Skeletal muscle satellite cell (primary cell): ENCODE measurements at regions not wholly inside any gene's neighbourhood (a gene's known extent, or its start where the extent isn't known, plus 50 kb on each side); places are given as distances from the start of the nearest gene placed in this dataset.

Source experiments
- H3K27me3 ChIP-seq: 2 replicates; pipeline ENCODE4 v1.7.0; 2013; ENCODE audit warnings: low read length; ENCODE audit not compliant: control insufficient read depth, insufficient read depth
- H3K36me3 ChIP-seq: 2 replicates; pipeline ENCODE4 v1.7.0; 2013; ENCODE audit warnings: mild to moderate bottlenecking, control low read depth, low read length; ENCODE audit not compliant: insufficient read depth
- H3K4me1 ChIP-seq: 2 replicates; pipeline ENCODE4 v1.7.0; 2013; ENCODE audit warnings: low read length; ENCODE audit not compliant: control insufficient read depth, insufficient read depth
- H3K4me2 ChIP-seq: 2 replicates; pipeline ENCODE4 v1.7.0; 2013; ENCODE audit warnings: mild to moderate bottlenecking, low read length
- H3K4me3 ChIP-seq: 2 replicates; pipeline ENCODE4 v1.7.0; 2013; ENCODE audit warnings: low read length
- H3K9ac ChIP-seq: 2 replicates; pipeline ENCODE4 v1.7.0; 2013; ENCODE audit warnings: mild to moderate bottlenecking, low read depth, low read length, moderate library complexity
- H3K9me3 ChIP-seq: replicated peaks from 2 replicates; pipeline ENCODE4 v1.7.0; 2013; ENCODE audit warnings: mild to moderate bottlenecking, control low read depth, low read length

- Histone ChIP-seq H3K9ac (no peak overlapping the region), H3K4me1 (no peaks in the 10 kb centered on the region), H3K4me3 (no peak overlapping the region), H3K9me3 (peaks cover 5% of the 10 kb centered on the region), H3K4me2 (no peak overlapping the region), H3K36me3 (no peaks in the 10 kb centered on the region), H3K27me3 (no peaks in the 10 kb centered on the region)
These were observed 515.5 kb upstream of the NOX3 start for GRCh38 chr6:155970876-155971708.

DNA sequence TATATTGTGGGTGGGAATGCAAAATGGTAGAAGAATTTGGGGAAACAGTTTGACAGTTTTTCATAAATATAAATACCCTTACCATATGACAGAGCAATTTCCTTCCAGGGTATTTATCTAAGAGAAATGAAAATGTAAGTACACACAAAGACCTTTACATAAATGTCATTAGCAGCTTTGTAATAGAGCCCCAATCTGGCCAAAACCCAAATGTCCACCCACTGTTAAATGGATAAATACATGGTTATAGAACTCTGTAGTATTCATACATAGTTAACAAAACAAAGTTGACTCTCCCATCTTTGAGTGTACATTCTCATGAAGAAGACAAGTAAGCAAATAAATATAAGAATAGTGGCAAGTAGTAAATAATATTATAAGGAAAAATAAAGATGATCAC lies 514.8 kb upstream of the NOX3 start:
- Histone ChIP-seq H3K4me2 (no peak overlapping the region), H3K4me1 (no peaks in the 10 kb centered on the region), H3K4me3 (no peak overlapping the region), H3K36me3 (no peaks in the 10 kb centered on the region), H3K9me3 (peaks cover 5% of the 10 kb centered on the region), H3K27me3 (no peaks in the 10 kb centered on the region), H3K9ac (no peak overlapping the region)

- Histone ChIP-seq H3K4me1 (no peaks in the 10 kb centered on the region), H3K9me3 (peaks cover 5% of the 10 kb centered on the region), H3K4me3 (no peak overlapping the region), H3K27me3 (no peaks in the 10 kb centered on the region), H3K9ac (no peak overlapping the region), H3K4me2 (no peak overlapping the region), H3K36me3 (no peaks in the 10 kb centered on the region)
These were observed 513.3 kb upstream of the NOX3 start for GRCh38 chr6:155968921-155969320.

- no peak overlapping the region for H3K9ac ChIP-seq
- H3K27me3 ChIP-seq = no peaks in the 10 kb centered on the region
These were observed 511.7 kb upstream of the NOX3 start for GRCh38 chr6:155967322-155967721.

DNA sequence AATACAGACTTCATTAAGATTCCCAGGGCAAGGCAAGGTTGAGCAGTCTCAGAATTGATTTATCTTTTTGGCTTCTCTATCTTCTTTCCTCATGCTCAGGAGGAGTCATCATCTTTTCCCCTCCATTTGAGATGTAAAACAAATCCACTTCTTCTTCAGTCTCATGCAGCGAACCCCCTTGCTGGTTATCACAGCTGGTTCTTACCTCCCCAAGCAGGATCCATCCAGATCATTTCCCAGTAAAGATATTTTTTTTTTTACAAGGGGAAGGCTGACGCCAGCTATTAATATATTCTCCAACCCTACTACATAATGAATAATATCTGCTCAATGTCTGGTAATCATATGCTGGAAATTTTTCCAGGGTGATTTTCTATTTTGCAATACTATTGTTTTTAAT lies 508.9 kb upstream of the NOX3 start:
- peaks cover 8% of the 10 kb centered on the region for H3K9me3 ChIP-seq
- H3K4me1 ChIP-seq = no peaks in the 10 kb centered on the region
- no peaks in the 10 kb centered on the region for H3K27me3 ChIP-seq
- no peak overlapping the region for H3K9ac ChIP-seq
- no peak overlapping the region for H3K4me3 ChIP-seq
- H3K4me2 ChIP-seq = no peak overlapping the region
- H3K36me3 ChIP-seq = no peaks in the 10 kb centered on the region

More at GRCh38 chr6:155967322-155967721, 511.7 kb upstream of the NOX3 start:
- H3K36me3 ChIP-seq = no peaks in the 10 kb centered on the region
- no peak overlapping the region for H3K4me2 ChIP-seq
- no peaks in the 10 kb centered on the region for H3K4me1 ChIP-seq
- no peak overlapping the region for H3K4me3 ChIP-seq
- peaks cover 8% of the 10 kb centered on the region for H3K9me3 ChIP-seq

DNA sequence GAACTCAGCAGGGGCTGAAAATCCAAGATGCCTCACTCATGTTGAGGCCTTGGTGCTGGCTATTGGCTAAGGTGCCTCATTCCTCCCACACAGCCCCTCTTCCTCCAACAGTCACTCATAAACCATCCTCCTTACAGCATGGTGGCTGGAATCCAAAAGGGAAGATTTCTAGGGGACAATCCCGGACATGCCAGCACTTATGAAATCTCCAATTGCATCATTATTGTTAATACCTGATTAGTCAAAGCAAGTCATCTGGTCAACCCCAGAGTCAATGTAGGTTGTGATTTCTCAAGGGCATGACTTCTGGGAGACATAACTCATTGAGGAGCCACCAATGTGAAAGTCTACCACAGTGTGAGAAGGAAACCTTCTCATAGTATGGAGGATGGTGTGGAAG lies 506.6 kb upstream of the NOX3 start:
- Histone ChIP-seq H3K36me3 (no peaks in the 10 kb centered on the region), H3K4me3 (no peak overlapping the region), H3K27me3 (no peaks in the 10 kb centered on the region), H3K9me3 (peaks cover 3% of the 10 kb centered on the region), H3K4me2 (no peak overlapping the region), H3K4me1 (no peaks in the 10 kb centered on the region), H3K9ac (no peak overlapping the region)

- H3K9ac ChIP-seq = no peak overlapping the region
- no peaks in the 10 kb centered on the region for H3K36me3 ChIP-seq
- H3K9me3 ChIP-seq = peaks cover 3% of the 10 kb centered on the region
- no peaks in the 10 kb centered on the region for H3K27me3 ChIP-seq
- no peak overlapping the region for H3K4me3 ChIP-seq
- no peaks in the 10 kb centered on the region for H3K4me1 ChIP-seq
- no peak overlapping the region for H3K4me2 ChIP-seq
These were observed 504.4 kb upstream of the NOX3 start for GRCh38 chr6:155959898-155960495.

DNA sequence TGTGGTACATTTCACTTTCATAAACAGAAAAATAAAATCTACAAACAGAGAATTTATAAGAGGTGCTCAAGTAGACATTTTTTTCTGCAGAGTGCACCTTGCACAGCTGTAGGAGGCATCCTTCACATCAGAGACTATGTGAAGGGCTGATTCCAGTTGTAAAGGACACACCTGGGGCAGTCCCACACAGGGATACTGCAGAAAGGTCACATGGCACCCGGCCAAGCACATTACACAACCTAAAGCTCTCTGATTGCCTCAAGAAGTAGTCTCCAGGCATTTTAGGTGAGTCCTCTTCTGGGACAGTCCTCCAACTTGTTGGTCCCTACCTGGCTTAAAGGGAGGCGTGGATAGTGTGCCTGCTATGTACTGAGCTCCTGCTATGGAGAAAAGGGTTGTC lies 502.9 kb upstream of the NOX3 start:
- no peak overlapping the region for H3K9ac ChIP-seq
- H3K4me2 ChIP-seq = no peak overlapping the region
- H3K27me3 ChIP-seq = no peaks in the 10 kb centered on the region
- H3K36me3 ChIP-seq = no peaks in the 10 kb centered on the region
- no peaks in the 10 kb centered on the region for H3K4me1 ChIP-seq
- no peak overlapping the region for H3K4me3 ChIP-seq
- H3K9me3 ChIP-seq = peaks cover 6% of the 10 kb centered on the region

- Histone ChIP-seq H3K4me1 (no peaks in the 10 kb centered on the region), H3K4me3 (no peak overlapping the region), H3K27me3 (no peaks in the 10 kb centered on the region), H3K9me3 (peaks cover 3% of the 10 kb centered on the region), H3K36me3 (no peaks in the 10 kb centered on the region), H3K9ac (no peak overlapping the region), H3K4me2 (no peak overlapping the region)
These were observed 499.4 kb upstream of the NOX3 start for GRCh38 chr6:155955038-155955437.

DNA sequence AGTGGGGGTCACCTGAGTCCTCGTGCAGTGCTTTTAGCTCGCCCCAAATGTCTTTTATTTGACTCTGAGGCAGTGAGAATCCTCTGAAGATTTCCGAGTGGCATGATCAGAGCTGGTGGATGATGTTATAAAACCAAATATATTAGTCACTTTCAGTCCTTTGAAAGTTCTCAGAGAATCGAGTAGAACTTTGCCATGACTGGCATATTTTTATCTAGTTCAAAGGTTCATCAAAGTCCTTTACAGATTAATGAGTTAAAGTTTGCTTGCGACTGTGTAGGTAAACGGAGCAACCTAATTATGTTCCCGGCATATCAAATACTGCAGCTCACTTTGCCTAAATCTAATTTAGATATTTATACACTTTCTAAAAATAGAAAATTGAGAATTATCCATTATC lies 498.5 kb upstream of the NOX3 start:
- H3K9ac ChIP-seq = no peak overlapping the region
- H3K9me3 ChIP-seq = peaks cover 3% of the 10 kb centered on the region
- H3K36me3 ChIP-seq = no peaks in the 10 kb centered on the region
- H3K4me2 ChIP-seq = no peak overlapping the region
- H3K4me1 ChIP-seq = no peaks in the 10 kb centered on the region
- no peaks in the 10 kb centered on the region for H3K27me3 ChIP-seq
- H3K4me3 ChIP-seq = no peak overlapping the region

- Histone ChIP-seq H3K36me3 (no peaks in the 10 kb centered on the region), H3K4me2 (no peak overlapping the region), H3K9me3 (peaks cover 19% of the 10 kb centered on the region), H3K9ac (no peak overlapping the region), H3K4me3 (no peak overlapping the region), H3K4me1 (no peaks in the 10 kb centered on the region), H3K27me3 (no peaks in the 10 kb centered on the region)
These were observed 493.6 kb upstream of the NOX3 start for GRCh38 chr6:155949256-155949655.

- Histone ChIP-seq H3K27me3 (no peaks in the 10 kb centered on the region), H3K4me2 (no peak overlapping the region), H3K4me1 (no peaks in the 10 kb centered on the region), H3K36me3 (no peaks in the 10 kb centered on the region), H3K9ac (no peak overlapping the region), H3K4me3 (no peak overlapping the region), H3K9me3 (peaks cover 21% of the 10 kb centered on the region)
These were observed 491.2 kb upstream of the NOX3 start for GRCh38 chr6:155946860-155947259.
